ENCODE measurements at regions not wholly inside any gene's neighbourhood (a gene's known extent, or its start where the extent isn't known, plus 50 kb on each side); places are given as distances from the start of the nearest gene placed in this dataset.

GRCh38 chr1:101738475-101738874 lies 258.3 kb downstream of the OLFM3 start:
- TF ChIP-seq CTCF (IDR thresholded peaks at IDR 0.05; ENCODE audit: borderline replicate concordance): no peak
- Histone ChIP-seq H3K9me3 (replicated peaks) (no peaks in the 10 kb centered on the region), H3K27ac (replicated peaks) (no peak overlapping the region), H3K4me3 (no peak overlapping the region), H3K4me1 (no peaks in the 10 kb centered on the region), H3K27me3 (ENCODE audit: low read depth) (no peaks in the 10 kb centered on the region), H3K36me3 (no peaks in the 10 kb centered on the region)
- DNase-seq: no peak
- intact Hi-C loops (cut with micrococcal nuclease): no loop called here

GRCh38 chr1:101739146-101739545 lies 257.6 kb downstream of the OLFM3 start:
- no peak overlapping the region for H3K27ac ChIP-seq (replicated peaks)
- H3K36me3 ChIP-seq: no peaks in the 10 kb centered on the region
- TF ChIP-seq CTCF (IDR thresholded peaks at IDR 0.05; ENCODE audit: borderline replicate concordance): no peak
- no peak overlapping the region for H3K4me3 ChIP-seq
- intact Hi-C loops (cut with micrococcal nuclease): no loop called here
- DNase-seq: no peak
- H3K4me1 ChIP-seq: no peaks in the 10 kb centered on the region
- H3K9me3 ChIP-seq (replicated peaks): no peaks in the 10 kb centered on the region
- no peaks in the 10 kb centered on the region for H3K27me3 ChIP-seq (ENCODE audit: low read depth)

- Histone ChIP-seq H3K4me3 (no peak overlapping the region), H3K36me3 (no peaks in the 10 kb centered on the region), H3K27me3 (ENCODE audit: low read depth) (no peaks in the 10 kb centered on the region), H3K9me3 (replicated peaks) (no peaks in the 10 kb centered on the region), H3K27ac (replicated peaks) (no peak overlapping the region), H3K4me1 (no peaks in the 10 kb centered on the region)
- DNase-seq: no peak
- intact Hi-C loops (cut with micrococcal nuclease): no loop called here
- no peak for TF ChIP-seq CTCF (IDR thresholded peaks at IDR 0.05; ENCODE audit: borderline replicate concordance)
Observed at GRCh38 chr1:101739826-101740330, 256.8 kb downstream of the OLFM3 start.

GRCh38 chr1:101741910-101742309 lies 254.8 kb downstream of the OLFM3 start:
- Histone ChIP-seq H3K9me3 (replicated peaks) (no peaks in the 10 kb centered on the region), H3K27ac (replicated peaks) (no peak overlapping the region), H3K4me3 (no peak overlapping the region), H3K36me3 (no peaks in the 10 kb centered on the region), H3K4me1 (no peaks in the 10 kb centered on the region), H3K27me3 (ENCODE audit: low read depth) (no peaks in the 10 kb centered on the region)
- no peak for TF ChIP-seq CTCF (IDR thresholded peaks at IDR 0.05; ENCODE audit: borderline replicate concordance)
- intact Hi-C loops (cut with micrococcal nuclease): no loop called here
- no peak for DNase-seq

- Histone ChIP-seq H3K36me3 (no peaks in the 10 kb centered on the region), H3K4me3 (no peak overlapping the region), H3K9me3 (replicated peaks) (no peaks in the 10 kb centered on the region), H3K4me1 (no peaks in the 10 kb centered on the region), H3K27me3 (ENCODE audit: low read depth) (no peaks in the 10 kb centered on the region), H3K27ac (replicated peaks) (no peak overlapping the region)
- no peak for TF ChIP-seq CTCF (IDR thresholded peaks at IDR 0.05; ENCODE audit: borderline replicate concordance)
- intact Hi-C loops (cut with micrococcal nuclease): no loop called here
- DNase-seq: no peak
Observed at GRCh38 chr1:101742509-101742908, 254.2 kb downstream of the OLFM3 start.
